Choroid plexus epithelial cell (primary cell): ENCODE measurements at regions not wholly inside any gene's neighbourhood (a gene's known extent, or its start where the extent isn't known, plus 50 kb on each side); places are given as distances from the start of the nearest gene placed in this dataset.

Experiments used
- DNase-seq: peaks from one replicate; pipeline ENCODE4 v3.0.0-alpha.2; 2010; ENCODE audit warnings: low read depth
- H3K4me3 ChIP-seq: 2 replicates; pipeline ENCODE4 v1.5.1; 2011; ENCODE audit warnings: low read depth, mild to moderate bottlenecking, control low read depth, low read length, moderate library complexity
- TF ChIP-seq, protein P1 (sequence below): conservative IDR thresholded peaks from 2 replicates; pipeline ENCODE4 v1.5.1; 2011; ENCODE audit warnings: low read depth, mild to moderate bottlenecking, control low read depth, inconsistent platforms, low read length, moderate library complexity

DNA sequence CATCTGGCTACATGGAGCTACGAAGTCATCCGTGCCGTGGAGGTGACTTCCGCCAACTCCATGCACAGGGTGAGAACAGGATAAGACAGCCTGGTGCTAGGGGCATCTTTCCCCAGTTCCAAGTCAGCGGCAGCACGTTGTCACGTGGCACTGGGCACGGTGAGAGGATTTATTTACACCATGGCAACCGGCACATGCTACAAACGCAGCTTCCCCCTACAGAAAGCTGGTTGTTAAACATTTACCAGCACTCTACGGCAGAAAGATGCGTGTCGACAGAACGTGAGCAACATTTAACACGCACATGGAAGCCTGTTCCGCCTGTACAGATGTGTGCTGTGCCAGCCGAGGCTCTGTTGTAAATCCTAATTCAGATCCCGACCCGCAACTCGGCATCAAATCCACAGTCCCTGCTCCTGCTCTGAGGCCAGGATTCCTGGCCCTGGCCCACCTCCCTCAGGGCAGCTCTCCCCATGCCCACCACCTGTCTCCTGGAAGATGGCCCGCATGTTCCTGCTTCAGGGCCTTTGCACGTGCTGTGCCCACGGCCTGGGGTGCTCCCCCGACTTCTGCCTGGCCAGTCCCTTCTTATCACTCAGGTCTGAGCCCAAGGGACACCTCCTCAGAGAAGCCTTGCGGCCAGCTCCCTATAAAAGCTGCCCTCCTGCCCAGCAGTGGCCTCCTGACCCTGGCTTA, 114.1 kb downstream of the RFLNA start:
- no peak overlapping the region for H3K4me3 ChIP-seq
- DNase-seq = no peak
- TF ChIP-seq, protein P1, sequence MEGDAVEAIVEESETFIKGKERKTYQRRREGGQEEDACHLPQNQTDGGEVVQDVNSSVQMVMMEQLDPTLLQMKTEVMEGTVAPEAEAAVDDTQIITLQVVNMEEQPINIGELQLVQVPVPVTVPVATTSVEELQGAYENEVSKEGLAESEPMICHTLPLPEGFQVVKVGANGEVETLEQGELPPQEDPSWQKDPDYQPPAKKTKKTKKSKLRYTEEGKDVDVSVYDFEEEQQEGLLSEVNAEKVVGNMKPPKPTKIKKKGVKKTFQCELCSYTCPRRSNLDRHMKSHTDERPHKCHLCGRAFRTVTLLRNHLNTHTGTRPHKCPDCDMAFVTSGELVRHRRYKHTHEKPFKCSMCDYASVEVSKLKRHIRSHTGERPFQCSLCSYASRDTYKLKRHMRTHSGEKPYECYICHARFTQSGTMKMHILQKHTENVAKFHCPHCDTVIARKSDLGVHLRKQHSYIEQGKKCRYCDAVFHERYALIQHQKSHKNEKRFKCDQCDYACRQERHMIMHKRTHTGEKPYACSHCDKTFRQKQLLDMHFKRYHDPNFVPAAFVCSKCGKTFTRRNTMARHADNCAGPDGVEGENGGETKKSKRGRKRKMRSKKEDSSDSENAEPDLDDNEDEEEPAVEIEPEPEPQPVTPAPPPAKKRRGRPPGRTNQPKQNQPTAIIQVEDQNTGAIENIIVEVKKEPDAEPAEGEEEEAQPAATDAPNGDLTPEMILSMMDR = no peak

DNA sequence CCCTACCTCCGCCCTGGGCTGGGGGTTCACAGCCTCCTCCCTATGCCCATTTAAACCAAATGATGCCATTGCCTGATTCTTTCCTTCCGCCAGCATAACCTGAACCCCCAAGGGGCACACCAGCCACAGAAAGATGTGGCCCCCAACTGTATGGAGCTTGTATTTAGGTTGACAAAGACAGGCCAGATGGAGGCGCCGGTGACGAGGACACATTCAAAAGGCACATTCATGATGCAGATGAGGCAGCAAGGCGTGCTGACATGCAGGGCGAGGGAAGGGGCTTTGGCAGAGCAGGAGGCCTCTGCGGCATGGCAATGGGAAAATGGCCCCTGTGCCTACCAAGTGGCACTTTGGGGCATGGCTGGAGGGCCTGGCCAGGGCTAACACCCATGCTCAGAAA, 112.2 kb downstream of the RFLNA start:
- TF ChIP-seq, protein P1 = no peak
- DNase-seq = no peak
- no peak overlapping the region for H3K4me3 ChIP-seq

GRCh38 chr12:124406043-124406442, 111.2 kb downstream of the RFLNA start:
- TF ChIP-seq, protein P1 = no peak
- DNase-seq = no peak
- no peak overlapping the region for H3K4me3 ChIP-seq

DNA sequence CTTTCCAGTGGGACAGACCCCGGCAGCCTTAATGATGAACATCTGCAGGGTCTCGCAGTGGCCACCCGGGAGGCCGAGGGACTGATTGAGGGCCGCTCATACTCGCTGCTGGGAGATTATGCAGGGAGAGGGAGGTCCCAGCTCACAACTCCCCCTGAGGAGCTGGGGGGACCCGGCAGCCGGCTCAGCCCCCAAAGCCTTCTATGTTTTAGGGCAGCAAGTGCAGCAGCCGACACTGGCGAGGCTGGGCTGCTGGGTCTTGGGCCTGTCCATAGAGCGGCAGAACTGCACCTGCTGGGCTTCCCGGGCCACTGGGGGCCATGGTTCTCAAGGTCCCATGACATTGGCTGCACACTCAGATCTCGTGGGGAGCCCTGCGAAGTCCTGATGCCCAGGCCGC, 110.7 kb downstream of the RFLNA start:
- no peak overlapping the region for H3K4me3 ChIP-seq
- no peak for DNase-seq
- TF ChIP-seq, protein P1 = no peak

DNA sequence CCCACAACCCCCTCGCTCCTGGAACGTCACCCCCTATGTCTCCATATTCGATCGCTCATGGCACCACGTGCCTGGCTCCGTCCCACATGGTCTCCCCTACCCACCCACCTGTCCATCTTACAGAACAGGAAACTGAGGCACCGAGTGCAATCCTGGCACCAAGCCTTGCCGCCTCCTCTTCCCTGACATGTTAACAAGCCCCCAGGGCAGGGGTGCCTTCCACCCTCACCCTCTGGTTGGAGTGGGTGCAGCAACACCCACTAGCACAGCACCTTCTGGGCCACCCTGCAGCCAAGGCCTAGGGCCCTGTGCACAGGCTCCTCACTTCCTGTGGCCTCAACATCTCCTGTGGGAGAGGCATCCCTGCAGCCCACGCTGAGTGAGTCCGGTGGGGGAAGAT, 110.3 kb downstream of the RFLNA start:
- no peak overlapping the region for H3K4me3 ChIP-seq
- TF ChIP-seq, protein P1 = no peak
- no peak for DNase-seq

GRCh38 chr12:124404162-124404784, 109.4 kb downstream of the RFLNA start:
- no peak for DNase-seq
- H3K4me3 ChIP-seq = no peak overlapping the region
- TF ChIP-seq, protein P1 = no peak

- TF ChIP-seq, protein P1 = no peak
- DNase-seq = no peak
- H3K4me3 ChIP-seq = no peak overlapping the region
Measured at GRCh38 chr12:124403273-124403672, 108.4 kb downstream of the RFLNA start.
